PC-3 (cell line): ENCODE measurements at regions not wholly inside any gene's neighbourhood (a gene's known extent, or its start where the extent isn't known, plus 50 kb on each side); places are given as distances from the start of the nearest gene placed in this dataset.

Source experiments
- CTCF ChIP-seq: fragments of 300-600 bp; sonication (generic); conservative IDR thresholded peaks from 2 replicates; pipeline ENCODE4 v1.5.1; 2017; ENCODE audit warnings: antibody characterized with exemption, low read depth, mild to moderate bottlenecking, low read length
- EZH2 ChIP-seq: fragments of 300-600 bp; sonication (generic); IDR thresholded peaks from one replicate; pipeline ENCODE4 v1.6.1; 2017; ENCODE audit warnings: antibody characterized with exemption, mild to moderate bottlenecking, low read length; ENCODE audit not compliant: unreplicated experiment
- EZH2phosphoT487 ChIP-seq: fragments of 300-600 bp; sonication (generic); IDR thresholded peaks from 2 replicates; pipeline ENCODE4 v1.6.1; 2018; ENCODE audit warnings: mild to moderate bottlenecking, antibody characterized with exemption, low read length, borderline replicate concordance

DNA sequence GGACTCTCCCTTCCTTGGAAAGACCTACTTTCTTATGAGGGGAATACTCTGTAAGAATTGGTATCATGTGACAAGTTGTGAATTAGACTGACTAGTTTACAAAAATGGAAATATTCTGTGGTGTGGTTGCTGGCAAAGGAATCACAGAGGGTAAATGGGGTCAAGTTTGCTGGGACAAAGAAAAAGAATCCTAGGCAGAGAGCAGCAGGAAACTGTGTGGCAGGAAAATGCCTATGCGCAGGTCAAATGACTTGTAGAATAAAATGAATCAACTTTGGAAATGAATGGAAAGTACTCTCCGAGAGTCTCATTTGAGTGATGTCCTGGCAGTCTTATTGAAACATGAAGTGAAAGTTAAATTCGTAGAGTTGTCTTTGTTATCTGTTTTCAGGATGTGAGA lies 1250.7 kb downstream of the UQCRFS1 start:
- TF ChIP-seq CTCF, result no peak
- no peak for TF ChIP-seq EZH2
- TF ChIP-seq EZH2phosphoT487, result no peak
